DOHH2 (cell line): ENCODE measurements at regions not wholly inside any gene's neighbourhood (a gene's known extent, or its start where the extent isn't known, plus 50 kb on each side); places are given as distances from the start of the nearest gene placed in this dataset.

Experiments
- H3F3A ChIP-seq: fragments of 200-600 bp; sonication (generic), shearing (Covaris generic); 2 replicates; pipeline ENCODE4 v1.6.0; 2016; ENCODE audit warnings: antibody characterized with exemption, mild to moderate bottlenecking; ENCODE audit not compliant: control insufficient read depth, insufficient read depth
- H3K27ac ChIP-seq: fragments of 200-600 bp; sonication (generic); 2 replicates; pipeline ENCODE4 v1.5.1; 2014; ENCODE audit warnings: low read depth, mild to moderate bottlenecking, low read length, moderate library complexity
- H3K27me3 ChIP-seq: fragments of 200-600 bp; sonication (generic); 2 replicates; pipeline ENCODE4 v1.6.1; 2014; ENCODE audit warnings: mild to moderate bottlenecking, low read length, mixed read lengths; ENCODE audit not compliant: control insufficient read depth
- H3K36me3 ChIP-seq: fragments of 200-600 bp; sonication (generic); 2 replicates; pipeline ENCODE4 v1.6.1; 2014; ENCODE audit warnings: mild to moderate bottlenecking, low read length, moderate library complexity, mixed read lengths; ENCODE audit not compliant: control insufficient read depth
- H3K4me1 ChIP-seq: fragments of 200-600 bp; sonication (generic); 2 replicates; pipeline ENCODE4 v1.6.1; 2014; ENCODE audit warnings: mild to moderate bottlenecking, low read length, mixed read lengths; ENCODE audit not compliant: control insufficient read depth
- H3K4me2 ChIP-seq: fragments of 200-600 bp; sonication (generic); 2 replicates; pipeline ENCODE4 v1.6.0; 2014; ENCODE audit warnings: mild to moderate bottlenecking, low read length, moderate library complexity
- H3K4me3 ChIP-seq: fragments of 200-600 bp; sonication (generic); 2 replicates; pipeline ENCODE4 v1.5.1; 2014; ENCODE audit warnings: mild to moderate bottlenecking, low read length, mixed read lengths
- H3K79me2 ChIP-seq: fragments of 200-600 bp; sonication (generic); 2 replicates; pipeline ENCODE4 v1.6.1; 2014; ENCODE audit warnings: mild to moderate bottlenecking, low read length, mixed read lengths; ENCODE audit not compliant: control insufficient read depth
- H3K9me2 ChIP-seq: fragments of 200-600 bp; sonication (generic); replicated peaks from 2 replicates; pipeline ENCODE4 v1.6.1; 2014; ENCODE audit warnings: mild to moderate bottlenecking, low read length, mixed read lengths; ENCODE audit not compliant: control insufficient read depth
- H3K9me3 ChIP-seq: fragments of 200-600 bp; sonication (generic); 2 replicates; pipeline ENCODE4 v1.6.1; 2014; ENCODE audit warnings: antibody characterized with exemption, low read length, mixed read lengths; ENCODE audit not compliant: control insufficient read depth, insufficient read depth
- H4K20me1 ChIP-seq: fragments of 200-600 bp; sonication (generic); 2 replicates; pipeline ENCODE4 v1.6.0; 2014; ENCODE audit warnings: low read depth, mild to moderate bottlenecking, antibody characterized with exemption, low read length, moderate library complexity; ENCODE audit not compliant: control insufficient read depth, insufficient read depth
- EZH2phosphoT487 ChIP-seq: fragments of 200-600 bp; sonication (generic); IDR thresholded peaks from 2 replicates; pipeline ENCODE4 v1.6.1; 2017; ENCODE audit warnings: borderline replicate concordance, mild to moderate bottlenecking, antibody characterized with exemption, low read length, moderate library complexity, mixed read lengths
- TF ChIP-seq, protein P1 (sequence below): fragments of 200-600 bp; sonication (generic); IDR thresholded peaks from one replicate; pipeline ENCODE4 v1.5.1; 2014; ENCODE audit warnings: antibody characterized with exemption, mild to moderate bottlenecking, low read depth, low read length; ENCODE audit not compliant: poor library complexity, severe bottlenecking

DNA sequence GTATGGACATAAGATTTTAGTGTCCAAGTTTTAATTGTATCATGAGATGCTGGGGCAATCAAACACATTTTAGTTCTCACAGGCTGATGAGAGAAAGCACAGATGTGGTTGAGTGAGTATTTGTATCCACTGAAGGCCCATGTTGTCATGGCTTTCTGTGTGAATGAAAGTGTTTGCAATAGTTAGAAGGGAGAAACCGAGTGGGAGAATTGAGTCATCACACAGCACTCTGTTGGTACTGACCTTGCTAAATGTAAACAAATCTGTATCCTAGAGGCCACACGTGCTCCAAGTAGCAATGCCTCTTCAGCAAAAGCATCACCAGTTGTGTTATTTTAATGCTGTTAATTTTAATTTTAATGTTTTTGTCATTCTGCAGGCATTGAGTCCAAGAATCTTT lies 121.2 kb downstream of the EMX2 start:
- H3K4me2 ChIP-seq = no peak overlapping the region
- no peak overlapping the region for H3K27ac ChIP-seq

DNA sequence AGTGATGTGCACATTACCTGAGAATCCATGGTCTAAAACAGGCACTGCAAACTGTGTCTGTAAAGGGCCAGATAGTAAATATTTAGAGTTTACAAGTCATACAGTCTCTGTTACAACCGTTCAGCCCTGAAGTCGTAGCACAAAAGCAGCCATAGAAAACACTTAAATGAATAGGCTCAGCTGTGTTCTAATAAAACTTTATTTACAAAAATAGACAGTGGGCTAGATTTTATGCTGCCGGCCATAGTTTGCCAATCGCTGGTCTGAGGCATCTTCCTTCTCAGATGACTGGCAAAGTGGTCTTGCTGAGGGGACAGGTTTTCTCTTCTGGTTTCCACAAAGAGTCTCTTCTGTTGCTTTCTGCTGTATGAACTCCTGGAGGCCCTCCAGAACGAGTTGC lies 121.7 kb downstream of the EMX2 start:
- Histone ChIP-seq H3K4me3 (no peak overlapping the region), H3K79me2 (no peaks in the 10 kb centered on the region), H3K9me3 (no peaks in the 10 kb centered on the region), H3K4me1 (no peaks in the 10 kb centered on the region), H4K20me1 (no peaks in the 10 kb centered on the region), H3F3A (no peaks in the 10 kb centered on the region), H3K9me2 (no peaks in the 10 kb centered on the region), H3K27ac (no peak overlapping the region), H3K36me3 (no peaks in the 10 kb centered on the region), H3K27me3 (no peaks in the 10 kb centered on the region), H3K4me2 (no peak overlapping the region)
- TF ChIP-seq, protein P1, sequence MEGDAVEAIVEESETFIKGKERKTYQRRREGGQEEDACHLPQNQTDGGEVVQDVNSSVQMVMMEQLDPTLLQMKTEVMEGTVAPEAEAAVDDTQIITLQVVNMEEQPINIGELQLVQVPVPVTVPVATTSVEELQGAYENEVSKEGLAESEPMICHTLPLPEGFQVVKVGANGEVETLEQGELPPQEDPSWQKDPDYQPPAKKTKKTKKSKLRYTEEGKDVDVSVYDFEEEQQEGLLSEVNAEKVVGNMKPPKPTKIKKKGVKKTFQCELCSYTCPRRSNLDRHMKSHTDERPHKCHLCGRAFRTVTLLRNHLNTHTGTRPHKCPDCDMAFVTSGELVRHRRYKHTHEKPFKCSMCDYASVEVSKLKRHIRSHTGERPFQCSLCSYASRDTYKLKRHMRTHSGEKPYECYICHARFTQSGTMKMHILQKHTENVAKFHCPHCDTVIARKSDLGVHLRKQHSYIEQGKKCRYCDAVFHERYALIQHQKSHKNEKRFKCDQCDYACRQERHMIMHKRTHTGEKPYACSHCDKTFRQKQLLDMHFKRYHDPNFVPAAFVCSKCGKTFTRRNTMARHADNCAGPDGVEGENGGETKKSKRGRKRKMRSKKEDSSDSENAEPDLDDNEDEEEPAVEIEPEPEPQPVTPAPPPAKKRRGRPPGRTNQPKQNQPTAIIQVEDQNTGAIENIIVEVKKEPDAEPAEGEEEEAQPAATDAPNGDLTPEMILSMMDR = no peak
- no peak for TF ChIP-seq EZH2phosphoT487

More for the DNA sequence above, 121.2 kb downstream of the EMX2 start:
- H3K4me3 ChIP-seq = no peak overlapping the region
- no peaks in the 10 kb centered on the region for H3K27me3 ChIP-seq
- no peaks in the 10 kb centered on the region for H3K36me3 ChIP-seq
- H3K4me1 ChIP-seq = no peaks in the 10 kb centered on the region
- H3K9me3 ChIP-seq = no peaks in the 10 kb centered on the region
- H3K79me2 ChIP-seq = no peaks in the 10 kb centered on the region
- H4K20me1 ChIP-seq = no peaks in the 10 kb centered on the region
- TF ChIP-seq EZH2phosphoT487 = no peak
- TF ChIP-seq, protein P1 = no peak
- H3K9me2 ChIP-seq = no peaks in the 10 kb centered on the region
- no peaks in the 10 kb centered on the region for H3F3A ChIP-seq

DNA sequence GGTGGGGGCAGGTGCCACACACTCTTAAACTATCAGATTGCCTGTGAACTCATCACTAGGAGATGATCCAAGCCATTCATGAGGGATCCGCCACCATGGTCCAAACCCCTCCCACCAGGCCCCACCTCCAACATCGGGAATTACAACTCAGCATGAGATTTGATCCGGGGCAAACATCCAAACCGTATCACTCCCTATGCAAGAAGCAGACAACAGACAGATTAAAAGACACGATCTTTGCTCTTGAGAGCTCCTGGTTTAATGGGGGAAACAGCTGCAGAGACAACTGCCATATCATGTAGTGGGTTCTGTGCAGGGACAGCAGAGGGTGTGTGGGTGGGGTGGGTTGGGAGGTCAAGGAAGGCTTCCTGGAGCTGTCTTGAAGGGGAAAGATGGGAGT lies 123.6 kb downstream of the EMX2 start:
- Histone ChIP-seq H3K9me2 (no peaks in the 10 kb centered on the region), H3F3A (no peaks in the 10 kb centered on the region), H3K79me2 (no peaks in the 10 kb centered on the region)

More for the DNA sequence above, 123.6 kb downstream of the EMX2 start:
- Histone ChIP-seq H3K9me3 (no peaks in the 10 kb centered on the region), H3K36me3 (no peaks in the 10 kb centered on the region), H3K4me2 (no peak overlapping the region), H4K20me1 (no peaks in the 10 kb centered on the region), H3K4me3 (no peak overlapping the region), H3K27me3 (no peaks in the 10 kb centered on the region), H3K4me1 (no peaks in the 10 kb centered on the region), H3K27ac (no peak overlapping the region)
- TF ChIP-seq, protein P1 = no peak
- no peak for TF ChIP-seq EZH2phosphoT487
